HK-2 (cell line): ENCODE measurements at regions not wholly inside any gene's neighbourhood (a gene's known extent, or its start where the extent isn't known, plus 50 kb on each side); places are given as distances from the start of the nearest gene placed in this dataset.
"Not testable (repeated sequence)": the region's sequence is repeated elsewhere in the genome, so short reads cannot be mapped to it uniquely, and the experiment has no call there.

Source experiments
- DNase-seq: peaks from one replicate; pipeline ENCODE4 v3.0.0-alpha.2; 2018; ENCODE audit not compliant: unreplicated experiment

GRCh38 chr10:109275960-109276359 lies 647.4 kb downstream of the XPNPEP1 start:
- no peak for DNase-seq

GRCh38 chr10:109274681-109275080 lies 648.6 kb downstream of the XPNPEP1 start:
- DNase-seq = no peak

- no peak for DNase-seq
These were observed 653.1 kb downstream of the XPNPEP1 start for GRCh38 chr10:109270173-109270572.

GRCh38 chr10:109264004-109264403 lies 659.3 kb downstream of the XPNPEP1 start:
- DNase-seq = no peak

- no peak for DNase-seq
These were observed 662.1 kb downstream of the XPNPEP1 start for GRCh38 chr10:109261231-109261630.

- no peak for DNase-seq
These were observed 664.0 kb downstream of the XPNPEP1 start for GRCh38 chr10:109259293-109259692.

GRCh38 chr10:109253306-109253705 lies 670.0 kb downstream of the XPNPEP1 start:
- no peak for DNase-seq

- DNase-seq = no peak
These were observed 673.2 kb downstream of the XPNPEP1 start for GRCh38 chr10:109250152-109250551.

- DNase-seq = no peak
These were observed 675.5 kb downstream of the XPNPEP1 start for GRCh38 chr10:109247814-109248213.

- no peak for DNase-seq
These were observed 677.5 kb downstream of the XPNPEP1 start for GRCh38 chr10:109245821-109246220.

GRCh38 chr10:109239371-109239770 lies 683.9 kb downstream of the XPNPEP1 start:
- DNase-seq = no peak

GRCh38 chr10:109237682-109238081 lies 685.6 kb downstream of the XPNPEP1 start:
- no peak for DNase-seq

GRCh38 chr10:109237050-109237449 lies 686.3 kb downstream of the XPNPEP1 start:
- no peak for DNase-seq

GRCh38 chr10:109223533-109223932 lies 699.8 kb downstream of the XPNPEP1 start:
- not testable (repeated sequence) for DNase-seq

- no peak for DNase-seq
These were observed 703.2 kb downstream of the XPNPEP1 start for GRCh38 chr10:109219935-109220605.

GRCh38 chr10:109218207-109218606 lies 705.1 kb downstream of the XPNPEP1 start:
- no peak for DNase-seq

GRCh38 chr10:109215291-109216075 lies 707.8 kb downstream of the XPNPEP1 start:
- peak; percentile 37 for DNase-seq

- DNase-seq = not testable (repeated sequence)
These were observed 708.4 kb downstream of the XPNPEP1 start for GRCh38 chr10:109214891-109215290.

GRCh38 chr10:109207361-109207760 lies 716.0 kb downstream of the XPNPEP1 start:
- no peak for DNase-seq

GRCh38 chr10:109205929-109206585 lies 717.3 kb downstream of the XPNPEP1 start:
- DNase-seq = peak; percentile 29

- DNase-seq = no peak
These were observed 719.5 kb downstream of the XPNPEP1 start for GRCh38 chr10:109203646-109204353.

GRCh38 chr10:109202111-109202510 lies 721.2 kb downstream of the XPNPEP1 start:
- no peak for DNase-seq
